HL-60 (cell line): ENCODE measurements at regions not wholly inside any gene's neighbourhood (a gene's known extent, or its start where the extent isn't known, plus 50 kb on each side); places are given as distances from the start of the nearest gene placed in this dataset.

Source experiments
- DNase-seq, 2 experiments: peaks; one replicate each; pipeline ENCODE4 v3.0.0-alpha.2; 2010 to 2020; ENCODE audit warnings: low read depth in 1 of 2, low spot score in 1 of 2
- H3K27ac ChIP-seq: fragments of 250-450 bp; sonication (Bioruptor Pico); replicated peaks from 2 replicates; pipeline ENCODE4 v1.5.1; 2020; ENCODE audit warnings: mild to moderate bottlenecking, moderate library complexity
- H3K27me3 ChIP-seq: fragments of 250-450 bp; sonication (Bioruptor Pico); 2 replicates; pipeline ENCODE4 v1.5.1; 2021; ENCODE audit warnings: mild to moderate bottlenecking, moderate library complexity; ENCODE audit not compliant: insufficient read depth, poor library complexity, severe bottlenecking
- H3K4me3 ChIP-seq: replicated peaks from 2 replicates; pipeline ENCODE4 v1.5.1; 2011; ENCODE audit warnings: mild to moderate bottlenecking, control low read depth, low read length; ENCODE audit not compliant: insufficient read depth
- CTCF ChIP-seq: IDR thresholded peaks from one replicate; pipeline ENCODE4 v1.5.1; 2011; ENCODE audit warnings: low read length, control low read depth, inconsistent platforms; ENCODE audit not compliant: insufficient read depth
- GABPA ChIP-seq: IDR thresholded peaks from 2 replicates; pipeline ENCODE4 v1.6.1; 2012; ENCODE audit warnings: low read depth
- POLR2AphosphoS5 ChIP-seq: IDR thresholded peaks from 2 replicates; pipeline ENCODE4 v1.6.1; 2012; ENCODE audit warnings: low read depth
- REST ChIP-seq: IDR thresholded peaks from 2 replicates; pipeline ENCODE4 v1.6.1; 2012; ENCODE audit warnings: low read depth; ENCODE audit not compliant: insufficient replicate concordance
- SPI1 ChIP-seq: IDR thresholded peaks from 2 replicates; pipeline ENCODE4 v1.6.1; 2012; ENCODE audit warnings: low read depth, mild to moderate bottlenecking, borderline replicate concordance

- Histone ChIP-seq H3K4me3 (no peak overlapping the region), H3K27ac (no peak overlapping the region), H3K27me3 (no peaks in the 10 kb centered on the region)
- TF ChIP-seq SPI1 (no peak), CTCF (no peak), REST (no peak), GABPA (no peak), POLR2AphosphoS5 (no peak)
- DNase-seq: no peak
Observed at GRCh38 chr15:61500523-61500922, 271.4 kb upstream of the RORA start.

GRCh38 chr15:61499376-61499775 is 270.3 kb upstream of the RORA start:
- Histone ChIP-seq H3K27me3 (no peaks in the 10 kb centered on the region), H3K4me3 (no peak overlapping the region), H3K27ac (no peak overlapping the region)
- no peak for DNase-seq
- TF ChIP-seq REST: no peak
- no peak for TF ChIP-seq CTCF
- TF ChIP-seq POLR2AphosphoS5: no peak
- no peak for TF ChIP-seq GABPA
- no peak for TF ChIP-seq SPI1

- no peak for TF ChIP-seq SPI1
- TF ChIP-seq REST: no peak
- TF ChIP-seq CTCF: no peak
- no peak for TF ChIP-seq GABPA
- no peak for TF ChIP-seq POLR2AphosphoS5
- peaks cover 6% of the 10 kb centered on the region for H3K27me3 ChIP-seq
- no peak overlapping the region for H3K27ac ChIP-seq
- H3K4me3 ChIP-seq: no peak overlapping the region
- no peak for DNase-seq
Observed at GRCh38 chr15:61489571-61489970, 260.5 kb upstream of the RORA start.
